HT1080 (cell line): ENCODE measurements at regions not wholly inside any gene's neighbourhood (a gene's known extent, or its start where the extent isn't known, plus 50 kb on each side); places are given as distances from the start of the nearest gene placed in this dataset.
A peak's percentile ranks its signal among the peaks of the same experiment; 100 is the strongest.

Experiments
- DNase-seq: peaks from one replicate; pipeline ENCODE4 v3.0.0-alpha.2; 2015; ENCODE audit warnings: low read depth

- no peak for DNase-seq
Observed at GRCh38 chr2:55102056-55102812, 52.0 kb upstream of the RTN4 start.

DNA sequence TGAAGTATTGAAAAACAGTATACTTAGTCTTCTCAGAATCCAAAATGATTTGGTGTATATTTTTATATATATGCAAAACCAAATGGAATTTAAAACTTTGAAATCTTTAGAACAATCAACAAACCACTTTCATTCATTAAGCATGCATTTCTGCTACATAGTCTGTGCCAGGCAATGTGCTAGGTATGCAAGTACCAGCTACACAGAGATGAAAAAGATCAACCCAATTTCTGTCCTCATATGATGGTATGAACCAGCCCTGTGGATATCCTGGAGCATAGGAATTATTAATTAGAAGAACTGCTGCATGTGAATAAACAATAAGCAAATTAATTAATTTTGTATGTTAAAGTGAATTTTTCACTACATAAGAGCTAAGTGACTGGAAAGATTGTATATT lies 51.2 kb upstream of the RTN4 start:
- DNase-seq, result no peak

- peak; percentile 31 for DNase-seq
Observed at GRCh38 chr2:55099878-55100820, 49.9 kb upstream of the RTN4 start.
